Erythroblast (primary cell): ENCODE measurements at regions not wholly inside any gene's neighbourhood (a gene's known extent, or its start where the extent isn't known, plus 50 kb on each side); places are given as distances from the start of the nearest gene placed in this dataset.

Experiments
- GATA1 ChIP-seq: IDR thresholded peaks from 2 replicates; pipeline ENCODE4 v1.6.1; 2011; ENCODE audit warnings: low read depth, mild to moderate bottlenecking, control low read depth, low read length, moderate library complexity
- POLR2A ChIP-seq: IDR thresholded peaks from 2 replicates; pipeline ENCODE4 v1.6.1; 2011; ENCODE audit warnings: mild to moderate bottlenecking, low read length

DNA sequence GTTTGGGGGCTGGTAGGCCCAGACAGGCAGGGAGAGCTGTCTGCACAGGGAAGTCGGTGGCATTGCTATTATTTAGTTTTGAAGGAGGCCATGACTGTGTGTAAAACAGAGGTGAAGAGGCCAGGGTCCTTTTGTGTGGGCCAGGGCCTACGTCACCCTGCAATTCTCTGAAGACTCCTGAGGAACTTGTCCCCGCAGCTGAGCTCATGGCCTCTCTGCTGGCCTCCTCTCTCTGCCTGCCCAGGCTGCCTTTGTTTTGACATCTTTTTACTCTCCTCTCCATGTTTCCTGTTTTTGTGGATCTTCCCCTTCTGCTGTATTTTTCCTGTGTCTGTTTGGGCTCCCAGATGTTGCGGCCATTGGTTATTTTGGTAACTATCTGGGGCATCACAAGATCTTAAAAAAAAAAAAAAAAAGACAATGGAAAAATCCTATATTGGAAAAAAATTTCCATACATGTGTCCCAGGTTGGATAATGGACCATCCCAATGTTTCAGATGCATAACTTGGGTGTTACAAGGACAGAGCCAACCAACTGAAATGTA, 280.7 kb downstream of the RPS6KC1 start:
- no peak for TF ChIP-seq POLR2A
- no peak for TF ChIP-seq GATA1
